HG03558 (cell line): ENCODE measurements at regions not wholly inside any gene's neighbourhood (a gene's known extent, or its start where the extent isn't known, plus 50 kb on each side); places are given as distances from the start of the nearest gene placed in this dataset.

Experiments
- ATAC-seq: cut with Tn5 transposase; IDR thresholded peaks from one replicate; pipeline ENCODE4 v1.9.1; 2021; ENCODE audit warnings: moderate number of reproducible peaks; ENCODE audit not compliant: unreplicated experiment; ENCODE audit errors: extremely low read depth

DNA sequence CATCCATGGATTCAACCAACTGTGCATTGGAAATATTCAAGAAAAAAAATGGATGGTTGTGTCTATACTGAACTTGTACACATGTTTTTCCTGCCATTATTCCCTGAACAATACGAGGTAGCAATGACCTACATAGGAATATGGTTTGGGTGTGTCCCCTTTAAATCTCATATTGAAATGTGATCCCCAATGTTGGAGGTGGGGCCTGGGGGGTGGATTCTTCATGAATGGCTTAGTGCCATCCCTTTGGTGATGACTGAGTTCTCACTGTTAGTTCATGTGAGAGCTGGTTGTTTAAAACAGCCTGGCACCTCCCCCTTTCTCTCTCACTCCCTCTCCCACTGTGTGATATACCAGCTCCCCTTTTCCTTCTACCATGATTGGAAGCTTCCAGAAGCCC, 139.8 kb upstream of the BACH2 start:
- ATAC-seq = no peak

DNA sequence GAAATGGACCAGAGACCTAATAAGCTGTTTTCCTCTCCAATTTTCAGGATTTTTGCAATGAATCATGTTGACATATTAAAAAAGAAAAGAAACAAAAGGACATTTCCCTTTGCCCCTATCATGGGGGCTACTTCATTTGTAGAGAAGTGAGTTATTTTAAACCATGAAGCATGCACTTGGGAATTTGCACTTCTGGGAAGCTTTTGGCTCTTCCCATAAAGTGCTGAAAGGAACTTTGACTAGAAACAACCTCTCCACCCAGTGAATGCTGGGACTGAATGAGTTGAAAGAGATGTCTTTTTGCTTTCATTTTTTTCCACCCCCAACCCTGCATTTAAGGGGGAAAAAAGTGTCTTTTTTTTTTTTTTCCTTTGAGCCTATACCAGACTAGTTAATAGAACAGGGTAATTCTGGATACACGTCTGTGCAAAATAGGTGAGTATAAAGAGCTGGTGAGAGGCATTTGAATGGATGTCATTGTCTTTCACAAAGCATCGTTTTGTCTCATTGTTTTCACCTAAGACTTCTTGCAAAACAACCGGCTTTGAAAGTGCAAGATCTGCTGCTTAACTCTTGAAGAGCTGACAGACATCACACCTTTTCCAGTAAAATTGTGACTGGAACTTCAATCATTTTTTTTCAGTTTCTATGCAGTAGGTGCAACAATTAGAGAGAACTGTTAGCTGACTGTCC, 138.7 kb upstream of the BACH2 start:
- no peak for ATAC-seq

DNA sequence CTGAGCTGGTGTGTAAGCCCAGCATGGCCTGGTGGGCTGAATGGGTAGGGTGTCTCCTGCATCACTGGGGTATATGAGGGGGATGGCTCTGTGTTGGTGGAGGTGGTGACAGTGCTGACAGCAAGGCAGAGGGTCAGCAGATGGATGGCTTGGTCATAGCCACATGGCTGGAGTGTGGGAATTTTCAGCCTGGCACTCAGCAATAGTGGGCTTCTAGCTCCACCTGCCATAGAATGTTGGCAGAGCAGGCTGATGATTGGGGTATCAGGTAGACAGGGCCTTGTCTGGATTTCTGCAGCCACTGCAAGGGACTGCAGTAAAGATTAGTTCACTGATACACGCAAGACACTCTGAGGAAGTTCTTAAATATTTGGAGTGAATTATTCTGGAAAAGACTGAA, 137.5 kb upstream of the BACH2 start:
- ATAC-seq = no peak

DNA sequence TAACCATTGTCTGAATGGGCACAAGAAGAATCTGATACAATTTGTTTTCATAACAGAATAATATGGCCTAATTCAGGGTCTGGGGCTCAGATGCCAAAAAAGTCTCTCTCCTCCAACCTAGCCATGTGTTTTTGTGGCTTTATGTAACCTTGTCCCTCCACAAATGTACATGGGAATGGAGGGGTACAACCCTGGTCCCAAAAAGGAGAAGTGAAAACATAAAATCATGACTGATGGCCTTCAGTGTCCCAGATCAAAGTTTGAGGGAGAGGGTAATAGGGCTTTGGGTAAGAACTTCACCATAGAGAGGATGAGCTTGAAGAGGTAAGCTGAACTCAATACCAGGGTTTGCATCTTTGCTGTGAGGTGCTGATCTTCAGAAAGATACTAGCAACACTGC, 136.3 kb upstream of the BACH2 start:
- ATAC-seq = no peak

DNA sequence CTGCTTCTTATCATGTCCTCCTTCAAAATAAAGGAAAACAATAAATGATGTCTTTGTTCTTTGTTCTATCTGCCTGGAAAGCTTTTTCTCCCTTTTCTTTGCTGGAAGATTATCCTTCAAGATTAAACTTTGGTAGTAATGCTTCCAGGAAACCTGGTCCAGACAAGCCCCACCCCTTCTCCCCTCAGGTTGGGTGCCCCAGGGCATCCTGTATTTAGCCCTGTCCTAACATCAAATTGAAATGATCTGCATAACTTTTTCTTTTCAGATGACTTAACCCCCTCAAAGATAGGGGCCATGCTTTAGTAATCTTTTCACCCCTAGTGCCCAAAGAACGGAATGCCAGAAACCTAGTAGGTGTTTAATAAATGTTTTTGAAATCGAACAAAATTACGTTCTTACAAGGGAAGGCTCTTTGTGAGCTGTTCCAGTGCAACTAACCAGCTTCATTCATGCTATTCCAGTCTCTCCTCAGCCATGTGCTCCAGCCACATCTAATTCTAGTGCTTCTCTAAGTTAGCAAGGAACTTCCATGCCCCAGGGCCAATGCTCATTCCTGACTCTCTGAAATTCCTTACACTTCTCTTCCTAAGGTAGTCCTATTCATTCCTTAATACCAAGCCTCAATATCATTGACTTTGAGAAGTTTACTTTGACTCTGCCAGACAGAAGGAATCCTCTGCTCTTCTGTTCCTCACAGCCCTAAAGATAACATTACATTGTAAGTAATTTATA, 135.6 kb upstream of the BACH2 start:
- no peak for ATAC-seq

DNA sequence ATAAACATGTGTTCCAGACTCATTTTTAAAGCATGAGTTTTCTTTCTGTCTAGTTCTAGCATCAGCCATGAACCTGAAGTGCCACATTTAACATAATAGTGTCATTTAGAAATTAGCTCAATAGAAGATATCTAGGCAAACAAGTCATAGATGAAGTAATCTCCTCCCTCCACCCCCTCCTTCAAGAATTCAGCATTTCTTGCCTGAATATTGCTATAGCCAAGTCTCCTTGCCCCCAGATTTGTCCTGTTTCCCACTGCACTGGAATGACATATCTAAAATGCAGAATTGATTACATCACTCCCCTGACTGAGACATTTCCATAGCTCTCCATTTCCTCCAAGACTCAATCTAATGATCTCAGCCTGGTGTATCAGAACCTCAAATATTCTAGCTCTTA, 134.9 kb upstream of the BACH2 start:
- no peak for ATAC-seq

DNA sequence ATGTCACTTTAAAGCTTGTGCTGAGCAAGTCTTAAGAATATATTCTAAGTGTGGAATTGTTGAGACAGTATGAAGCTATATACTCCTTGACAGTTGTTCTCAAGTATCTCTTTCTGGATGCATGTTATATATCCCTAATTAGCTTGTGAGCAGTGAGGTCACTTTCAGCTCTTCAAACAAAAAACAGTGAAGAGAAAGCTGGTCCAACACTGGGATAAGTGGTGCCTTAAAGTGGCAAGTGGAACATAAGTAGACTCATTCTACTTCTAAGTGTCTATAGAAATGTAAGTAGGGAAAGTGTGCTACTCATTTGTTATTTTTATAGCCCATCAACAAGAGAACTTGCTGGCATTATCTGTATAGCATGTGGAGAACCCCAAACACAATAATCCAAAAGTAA, 133.1 kb upstream of the BACH2 start:
- ATAC-seq = no peak

DNA sequence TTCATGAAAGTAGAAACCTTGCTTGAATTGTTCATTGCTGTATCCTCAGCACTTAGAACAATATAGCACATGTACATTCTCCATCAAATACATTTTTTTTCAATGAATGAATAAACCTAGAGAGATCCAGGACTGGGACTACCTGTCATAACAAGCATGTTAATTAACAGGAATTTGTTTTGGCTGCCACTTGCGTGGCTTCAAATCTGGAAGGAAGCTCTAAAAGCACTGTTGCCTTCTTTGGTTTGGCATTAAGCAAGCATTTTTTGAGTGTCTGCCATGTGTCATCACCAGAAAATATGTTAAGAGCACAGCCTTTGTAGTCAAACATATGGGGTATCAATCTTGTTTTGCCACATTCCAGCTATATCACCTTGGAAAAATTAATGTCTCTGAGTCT, 131.9 kb upstream of the BACH2 start:
- no peak for ATAC-seq

DNA sequence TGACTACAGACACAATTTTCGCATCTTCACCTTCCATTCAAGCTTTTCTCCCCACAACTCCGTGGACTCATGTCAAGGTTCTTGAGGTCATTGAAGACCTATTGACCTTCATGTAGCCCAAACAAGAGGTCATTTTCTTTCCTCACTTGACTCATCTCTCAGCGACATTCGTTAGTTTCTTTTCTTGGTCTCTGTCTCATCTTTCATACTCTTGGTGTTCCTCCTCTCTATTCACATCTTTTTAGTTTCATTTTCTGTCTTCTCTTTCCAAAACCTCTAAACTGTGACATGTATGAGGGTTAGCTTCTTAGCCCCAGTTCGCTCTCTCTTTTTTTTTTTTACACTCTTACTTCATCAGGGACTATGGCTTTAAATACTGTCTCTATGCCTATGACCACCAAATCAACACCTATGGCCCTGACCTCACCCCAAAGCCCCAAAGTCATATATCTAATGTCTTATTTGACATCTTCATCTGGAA, 128.6 kb upstream of the BACH2 start:
- peak; percentile 97 for ATAC-seq

DNA sequence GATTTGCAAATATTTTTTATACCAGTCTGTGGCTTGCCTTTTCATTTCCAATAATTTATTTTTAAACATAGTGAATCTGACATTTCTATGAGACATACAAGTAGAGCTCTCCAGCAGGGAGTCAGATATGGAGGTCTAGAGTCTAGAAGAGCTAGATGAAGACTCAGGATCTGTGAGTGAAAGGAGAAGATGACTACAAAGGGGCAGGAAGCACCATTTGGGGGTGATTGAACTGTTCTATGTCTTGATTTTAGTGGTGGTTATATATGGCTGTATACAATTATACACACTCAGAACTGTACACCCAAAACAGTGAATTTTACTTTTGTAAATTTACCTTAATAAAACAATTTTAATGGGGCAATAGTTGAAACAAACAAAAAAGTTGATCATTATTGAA, 127.9 kb upstream of the BACH2 start:
- no peak for ATAC-seq

DNA sequence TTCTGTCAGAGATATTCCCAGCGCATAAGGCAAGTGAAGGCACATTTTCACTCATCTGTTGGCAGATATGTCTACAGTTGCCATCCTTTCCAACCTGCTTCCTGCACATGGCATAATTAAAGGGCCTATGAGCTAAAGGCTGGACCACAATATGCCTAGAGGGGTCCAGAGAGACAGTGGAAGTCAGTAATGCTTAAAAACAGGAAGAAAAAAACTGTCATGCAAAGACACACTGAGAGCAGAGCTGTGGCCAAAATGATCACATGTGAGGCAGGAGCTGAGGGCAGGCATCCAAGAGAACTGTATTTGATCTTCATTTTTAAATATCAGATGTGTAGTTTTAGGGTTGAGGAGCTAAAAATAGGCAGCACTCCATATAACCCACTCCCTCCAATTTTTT, 125.0 kb upstream of the BACH2 start:
- ATAC-seq = no peak

DNA sequence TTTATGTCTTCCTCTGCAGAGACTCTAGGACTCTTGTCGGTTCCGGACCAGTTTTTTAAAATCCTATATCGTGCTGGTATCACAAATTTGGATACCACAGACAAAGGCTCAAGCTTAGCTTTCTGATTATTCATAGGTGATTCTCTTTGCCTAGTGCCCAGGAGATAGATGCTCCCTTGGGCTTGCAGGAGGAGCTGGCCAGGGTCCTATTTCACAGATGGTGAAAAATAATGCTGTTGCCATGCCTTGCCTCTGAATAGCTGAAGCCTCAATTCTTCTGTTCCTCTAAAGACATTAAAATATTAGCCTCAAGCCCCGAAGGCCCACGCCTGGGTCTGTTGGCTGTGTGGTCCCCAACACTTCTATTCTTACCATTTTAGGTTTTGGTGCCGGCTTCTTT, 123.9 kb upstream of the BACH2 start:
- no peak for ATAC-seq

DNA sequence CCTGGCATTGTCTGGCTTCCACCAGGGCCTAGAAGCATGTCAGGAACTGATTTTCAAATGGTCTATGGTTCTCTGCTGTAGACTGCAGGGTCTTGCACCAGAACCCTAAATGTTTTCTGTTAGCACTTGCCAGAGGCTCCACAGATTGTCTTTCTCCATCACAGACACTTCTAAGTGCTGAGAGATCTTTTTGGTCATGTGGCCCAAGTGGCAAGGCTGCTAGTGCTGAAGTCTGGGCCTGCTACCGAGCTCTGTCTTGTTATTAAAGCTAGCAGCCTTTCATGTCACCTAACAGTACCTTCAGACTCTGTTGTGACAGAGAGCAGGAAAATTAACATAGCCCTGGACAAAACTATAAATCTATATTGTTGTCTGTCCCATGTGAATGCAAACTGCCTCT, 120.7 kb upstream of the BACH2 start:
- no peak for ATAC-seq

DNA sequence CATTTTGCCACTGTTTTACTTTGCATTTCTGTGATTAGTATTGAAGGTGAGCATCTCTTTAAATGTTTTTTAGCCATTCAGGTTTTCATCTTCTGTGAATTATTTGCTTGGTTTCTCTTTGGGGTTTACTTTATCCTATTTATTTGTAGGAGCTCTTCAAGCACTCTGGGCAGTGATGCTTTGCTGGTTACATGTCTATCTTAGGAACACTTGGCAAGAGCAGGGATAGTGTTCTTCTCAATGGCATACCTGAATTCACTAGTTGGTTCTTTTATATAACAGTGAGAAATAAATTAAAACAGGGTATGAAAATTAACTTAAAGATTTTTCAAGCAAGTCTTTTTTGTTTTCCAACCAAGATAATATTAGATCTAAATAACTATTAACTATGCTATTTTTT, 119.7 kb upstream of the BACH2 start:
- no peak for ATAC-seq

DNA sequence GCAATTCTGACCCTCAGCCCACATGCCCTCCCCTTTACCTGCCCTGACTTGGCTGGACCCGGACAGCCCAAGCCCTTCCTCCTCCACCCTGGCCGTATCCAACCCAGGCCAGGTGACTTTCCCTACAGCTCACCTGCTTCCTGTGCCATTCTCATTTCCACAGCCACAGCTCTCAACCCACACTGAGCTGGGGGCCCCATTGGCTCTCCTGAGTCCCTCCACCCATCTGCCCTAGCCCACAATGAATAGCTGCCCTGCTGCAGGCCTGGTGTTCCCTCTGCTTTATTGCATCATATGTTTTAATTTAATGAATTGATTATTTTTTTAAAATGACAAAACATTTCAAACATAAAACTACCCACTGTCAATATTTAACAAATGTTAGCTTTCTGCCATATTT, 118.5 kb upstream of the BACH2 start:
- ATAC-seq = no peak

DNA sequence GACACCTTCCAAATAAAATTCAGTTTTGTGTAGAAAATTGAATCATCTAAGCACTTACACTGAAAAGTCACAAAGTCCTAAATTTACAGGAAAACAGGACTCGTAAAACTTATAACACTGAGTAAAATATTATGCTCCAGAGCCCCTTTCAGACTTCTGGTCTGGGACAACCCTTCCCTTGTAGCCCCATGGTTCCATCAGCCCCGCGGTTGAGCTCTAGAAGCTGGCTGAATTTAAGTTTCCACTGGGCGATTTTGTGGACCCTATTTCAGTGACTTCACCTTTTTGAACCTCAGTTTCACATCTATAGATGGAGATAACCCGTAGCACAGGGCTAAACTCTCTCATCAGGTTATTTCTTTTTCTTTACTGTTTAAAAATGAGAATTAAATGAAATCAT, 117.7 kb upstream of the BACH2 start:
- no peak for ATAC-seq

DNA sequence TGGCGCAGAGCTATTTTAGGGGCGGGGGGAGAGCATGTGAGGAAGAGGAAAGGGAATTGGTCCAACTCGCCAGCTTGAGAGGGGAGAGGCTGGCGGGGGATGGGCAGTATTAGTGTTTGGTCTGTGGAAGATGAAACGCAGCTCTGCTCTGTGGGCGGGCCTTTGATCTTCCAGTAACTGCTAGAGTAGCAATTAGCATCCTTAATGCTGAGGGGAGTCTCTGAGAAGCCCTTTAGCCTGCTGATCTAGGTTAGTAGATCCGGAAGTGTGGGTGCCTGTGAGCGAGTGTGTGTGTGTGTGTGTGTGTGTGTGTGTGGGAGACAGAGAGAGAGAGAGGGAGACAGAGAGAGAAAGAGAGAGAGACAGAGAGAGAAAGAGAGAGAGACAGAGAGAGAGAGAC, 117.2 kb upstream of the BACH2 start:
- no peak for ATAC-seq

DNA sequence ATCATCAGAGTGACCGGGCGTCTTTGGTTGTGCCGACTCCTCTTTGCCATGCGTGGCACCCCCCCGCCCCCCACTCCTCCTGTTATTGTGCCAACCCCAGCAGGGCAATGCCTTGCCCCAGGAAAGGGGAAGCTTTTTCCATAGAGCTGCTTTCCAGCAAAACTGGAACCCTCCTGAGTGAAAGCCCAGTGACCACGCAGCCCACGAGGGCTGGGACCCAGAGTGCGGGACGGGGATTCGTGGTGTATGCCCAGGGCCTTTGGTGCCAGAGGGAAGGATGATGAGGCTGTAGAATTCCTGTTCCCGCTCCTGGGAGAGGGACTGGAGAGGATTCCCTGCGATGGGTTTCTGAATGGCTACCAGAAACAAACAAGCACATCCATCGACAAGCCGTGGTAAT, 116.8 kb upstream of the BACH2 start:
- ATAC-seq = no peak

DNA sequence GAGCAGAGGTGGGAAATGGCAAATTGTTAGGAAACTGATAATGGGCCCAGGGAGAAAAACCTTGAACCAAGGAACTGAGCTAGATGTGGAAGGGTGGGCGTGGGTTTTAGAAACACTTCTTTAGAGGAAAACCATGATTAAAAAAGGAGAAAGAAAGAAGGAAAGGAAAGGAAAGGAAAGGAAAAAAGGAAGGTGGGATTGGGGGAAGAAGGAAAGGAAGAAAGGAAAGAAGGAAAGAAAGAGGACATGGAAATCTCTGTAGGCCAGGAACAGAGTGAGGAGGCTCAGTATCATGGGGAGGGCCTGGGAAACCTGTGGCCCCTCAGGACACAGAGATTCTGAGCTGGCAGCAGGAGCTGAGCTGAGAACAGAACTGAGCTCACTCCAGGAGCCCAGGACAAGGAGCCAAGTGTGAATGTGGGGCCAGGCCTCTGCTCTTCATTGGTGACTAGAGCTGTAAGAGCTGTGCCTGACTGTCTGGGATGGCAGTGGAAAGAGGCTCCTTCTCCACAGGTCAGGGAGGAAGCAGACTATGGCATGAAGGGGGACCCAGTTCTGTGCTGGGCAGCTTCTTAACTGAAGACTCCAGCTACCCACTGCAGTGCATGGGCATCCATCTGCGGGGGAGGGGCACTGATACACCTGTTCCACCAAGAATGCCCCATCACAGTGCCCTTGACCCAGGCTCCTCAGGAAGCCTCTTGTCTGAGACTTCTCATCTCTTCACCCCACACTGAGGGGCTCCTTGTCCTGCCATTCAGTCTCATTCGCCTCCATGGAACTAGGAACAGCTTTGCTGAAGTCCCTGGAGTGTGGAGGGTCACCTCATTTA, 116.1 kb upstream of the BACH2 start:
- ATAC-seq = no peak

DNA sequence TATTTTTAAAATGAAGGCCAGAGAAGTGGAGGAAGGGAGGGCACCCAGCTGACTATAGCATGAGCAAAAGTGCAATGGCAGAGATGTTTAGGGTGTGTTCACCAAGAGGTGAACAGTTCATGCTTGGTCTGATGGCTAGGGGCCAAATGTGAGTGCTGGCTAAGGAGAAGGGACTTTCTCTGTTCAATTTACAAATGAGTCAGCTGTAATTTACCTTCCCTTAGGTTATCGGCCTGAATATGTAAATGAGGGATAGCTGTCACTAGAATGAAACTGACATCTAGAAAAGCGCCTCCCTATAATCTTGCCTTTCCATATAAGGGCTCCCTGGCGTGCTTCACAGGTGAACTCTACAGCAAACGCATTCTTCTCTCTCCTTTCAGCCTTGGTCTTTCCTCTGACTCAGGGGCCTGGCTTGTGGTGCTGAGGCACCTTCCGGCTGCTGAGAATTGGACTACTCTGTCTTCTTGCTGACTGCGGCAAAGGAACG, 114.7 kb upstream of the BACH2 start:
- ATAC-seq = peak; percentile 90

DNA sequence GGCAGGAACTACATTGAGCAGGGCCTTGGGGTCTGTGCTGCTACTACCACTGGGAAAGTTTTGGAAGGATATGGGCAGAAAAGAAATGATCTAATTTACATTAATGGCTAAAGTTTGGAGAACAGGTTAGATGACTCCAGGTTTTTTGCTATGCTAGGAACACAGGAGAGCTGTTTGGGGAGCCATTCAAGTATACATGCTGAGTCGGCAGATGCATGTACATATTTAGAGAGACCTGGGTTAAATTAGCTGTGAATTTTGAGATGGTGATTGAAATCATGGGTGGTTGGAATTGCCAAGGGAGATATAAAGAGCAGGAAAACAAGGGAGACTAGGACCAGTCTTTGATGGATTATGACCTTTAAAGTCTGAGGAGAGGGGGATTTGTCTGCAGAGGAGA, 113.1 kb upstream of the BACH2 start:
- ATAC-seq = no peak
